ENCODE measurements at regions not wholly inside any gene's neighbourhood (a gene's known extent, or its start where the extent isn't known, plus 50 kb on each side); places are given as distances from the start of the nearest gene placed in this dataset.

- no peak overlapping the region for H3K4me2 ChIP-seq (ENCODE audit: low read depth, low read length)
- no peaks in the 10 kb centered on the region for H3K4me1 ChIP-seq (ENCODE audit: low read length)
- no peak overlapping the region for H3K9ac ChIP-seq (ENCODE audit: low read length)
- no peak for DNase-seq
- no peak overlapping the region for H3K27ac ChIP-seq (ENCODE audit: low read length)
- no peak overlapping the region for H3K4me3 ChIP-seq (ENCODE audit: low read length)
- H3K36me3 ChIP-seq (replicated peaks; ENCODE audit: insufficient read depth, low read length): no peaks in the 10 kb centered on the region
- H3F3A ChIP-seq (ENCODE audit: insufficient read depth, low read length): no peaks in the 10 kb centered on the region
- no peaks in the 10 kb centered on the region for H3K79me2 ChIP-seq (ENCODE audit: low read length)
- no peak for TF ChIP-seq EZH2 (optimal IDR thresholded peaks at IDR 0.05; ENCODE audit: low read depth, low read length)
- no peaks in the 10 kb centered on the region for H4K20me1 ChIP-seq (ENCODE audit: insufficient read depth, low read length)
- no peaks in the 10 kb centered on the region for H3K9me3 ChIP-seq (replicated peaks; ENCODE audit: insufficient read depth, low read length)
- no peak overlapping the region for H2AFZ ChIP-seq (ENCODE audit: low read length)
- no peaks in the 10 kb centered on the region for H3K9me2 ChIP-seq (replicated peaks; ENCODE audit: insufficient read depth, low read length)
- no peaks in the 10 kb centered on the region for H3K27me3 ChIP-seq (replicated peaks; ENCODE audit: insufficient read depth, low read length)
Observed at GRCh38 chr20:60341062-60341461, 382.8 kb downstream of the CDH26 start.

DNA sequence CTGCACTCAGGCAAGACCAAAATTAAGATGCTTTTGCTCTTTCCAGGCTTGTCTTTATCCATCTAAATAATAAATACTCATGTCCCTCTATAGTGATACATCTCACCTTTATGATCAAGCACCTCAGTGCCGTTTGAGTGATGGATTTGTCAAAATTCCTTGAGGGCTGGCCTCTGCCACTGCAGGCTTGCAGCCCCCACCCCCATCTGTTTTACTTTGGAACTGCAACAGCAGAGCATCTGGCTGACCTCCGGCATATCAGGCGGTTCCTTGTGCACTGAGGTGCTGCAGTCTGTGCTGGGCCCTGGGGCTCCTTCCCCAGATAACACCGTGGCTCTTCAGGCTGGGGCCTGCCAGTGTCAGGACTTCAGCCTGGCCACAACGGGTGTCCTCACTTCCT lies 386.9 kb downstream of the CDH26 start:
- Histone ChIP-seq H3K27me3 (replicated peaks; ENCODE audit: insufficient read depth, low read length) (no peaks in the 10 kb centered on the region), H3K79me2 (ENCODE audit: low read length) (no peaks in the 10 kb centered on the region), H4K20me1 (ENCODE audit: insufficient read depth, low read length) (no peaks in the 10 kb centered on the region), H3K9me2 (replicated peaks; ENCODE audit: insufficient read depth, low read length) (no peaks in the 10 kb centered on the region), H3K9me3 (replicated peaks; ENCODE audit: insufficient read depth, low read length) (no peaks in the 10 kb centered on the region), H3K9ac (ENCODE audit: low read length) (no peak overlapping the region), H3K4me2 (ENCODE audit: low read depth, low read length) (no peak overlapping the region), H3K27ac (ENCODE audit: low read length) (no peak overlapping the region), H3F3A (ENCODE audit: insufficient read depth, low read length) (no peaks in the 10 kb centered on the region), H3K4me1 (ENCODE audit: low read length) (no peaks in the 10 kb centered on the region), H3K4me3 (ENCODE audit: low read length) (no peak overlapping the region), H3K36me3 (replicated peaks; ENCODE audit: insufficient read depth, low read length) (no peaks in the 10 kb centered on the region), H2AFZ (ENCODE audit: low read length) (no peak overlapping the region)
- no peak for DNase-seq
- no peak for TF ChIP-seq EZH2 (optimal IDR thresholded peaks at IDR 0.05; ENCODE audit: low read depth, low read length)
- TF ChIP-seq EZH2phosphoT487 (IDR thresholded peaks at IDR 0.05; ENCODE audit: low read length): no peak
- TF ChIP-seq, protein P1, sequence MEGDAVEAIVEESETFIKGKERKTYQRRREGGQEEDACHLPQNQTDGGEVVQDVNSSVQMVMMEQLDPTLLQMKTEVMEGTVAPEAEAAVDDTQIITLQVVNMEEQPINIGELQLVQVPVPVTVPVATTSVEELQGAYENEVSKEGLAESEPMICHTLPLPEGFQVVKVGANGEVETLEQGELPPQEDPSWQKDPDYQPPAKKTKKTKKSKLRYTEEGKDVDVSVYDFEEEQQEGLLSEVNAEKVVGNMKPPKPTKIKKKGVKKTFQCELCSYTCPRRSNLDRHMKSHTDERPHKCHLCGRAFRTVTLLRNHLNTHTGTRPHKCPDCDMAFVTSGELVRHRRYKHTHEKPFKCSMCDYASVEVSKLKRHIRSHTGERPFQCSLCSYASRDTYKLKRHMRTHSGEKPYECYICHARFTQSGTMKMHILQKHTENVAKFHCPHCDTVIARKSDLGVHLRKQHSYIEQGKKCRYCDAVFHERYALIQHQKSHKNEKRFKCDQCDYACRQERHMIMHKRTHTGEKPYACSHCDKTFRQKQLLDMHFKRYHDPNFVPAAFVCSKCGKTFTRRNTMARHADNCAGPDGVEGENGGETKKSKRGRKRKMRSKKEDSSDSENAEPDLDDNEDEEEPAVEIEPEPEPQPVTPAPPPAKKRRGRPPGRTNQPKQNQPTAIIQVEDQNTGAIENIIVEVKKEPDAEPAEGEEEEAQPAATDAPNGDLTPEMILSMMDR (IDR thresholded peaks at IDR 0.05; ENCODE audit: low read length): no peak

- no peak overlapping the region for H2AFZ ChIP-seq (ENCODE audit: low read length)
- H3K9ac ChIP-seq (ENCODE audit: low read length): no peak overlapping the region
- no peaks in the 10 kb centered on the region for H3K9me2 ChIP-seq (replicated peaks; ENCODE audit: insufficient read depth, low read length)
- H3K27ac ChIP-seq (ENCODE audit: low read length): no peak overlapping the region
- H3K9me3 ChIP-seq (replicated peaks; ENCODE audit: insufficient read depth, low read length): no peaks in the 10 kb centered on the region
- no peaks in the 10 kb centered on the region for H4K20me1 ChIP-seq (ENCODE audit: insufficient read depth, low read length)
- H3K27me3 ChIP-seq (replicated peaks; ENCODE audit: insufficient read depth, low read length): no peaks in the 10 kb centered on the region
- no peak for DNase-seq
- H3K36me3 ChIP-seq (replicated peaks; ENCODE audit: insufficient read depth, low read length): no peaks in the 10 kb centered on the region
- no peak overlapping the region for H3K4me2 ChIP-seq (ENCODE audit: low read depth, low read length)
- H3F3A ChIP-seq (ENCODE audit: insufficient read depth, low read length): no peaks in the 10 kb centered on the region
- TF ChIP-seq, protein P1 (IDR thresholded peaks at IDR 0.05; ENCODE audit: low read length): no peak
- no peak for TF ChIP-seq EZH2 (optimal IDR thresholded peaks at IDR 0.05; ENCODE audit: low read depth, low read length)
- TF ChIP-seq EZH2phosphoT487 (IDR thresholded peaks at IDR 0.05; ENCODE audit: low read length): no peak
- H3K4me1 ChIP-seq (ENCODE audit: low read length): no peaks in the 10 kb centered on the region
- no peak overlapping the region for H3K4me3 ChIP-seq (ENCODE audit: low read length)
- H3K79me2 ChIP-seq (ENCODE audit: low read length): no peaks in the 10 kb centered on the region
Observed at GRCh38 chr20:60349418-60349817, 391.2 kb downstream of the CDH26 start.

DNA sequence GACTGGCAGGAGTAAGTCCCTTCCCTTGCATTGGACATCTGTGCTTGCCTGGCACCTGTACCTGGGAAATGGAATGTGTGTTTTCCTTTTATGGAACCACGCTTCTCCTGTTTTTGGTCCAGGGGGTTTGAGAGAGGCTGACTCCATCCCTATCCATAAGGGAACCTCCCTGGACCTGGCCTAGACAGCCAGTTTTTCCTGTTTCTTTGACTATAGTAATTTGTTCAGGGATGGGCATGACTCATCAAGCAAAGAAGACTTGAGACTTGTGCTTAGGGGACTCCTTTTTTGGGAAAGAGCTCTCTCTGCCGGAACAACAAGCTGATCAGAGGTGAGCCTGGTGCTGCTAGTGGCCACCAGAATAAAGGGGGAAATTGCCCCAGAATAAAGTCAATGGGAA lies 393.8 kb downstream of the CDH26 start:
- Histone ChIP-seq H3K36me3 (replicated peaks; ENCODE audit: insufficient read depth, low read length) (no peaks in the 10 kb centered on the region), H3K9ac (ENCODE audit: low read length) (no peak overlapping the region), H3K27me3 (replicated peaks; ENCODE audit: insufficient read depth, low read length) (no peaks in the 10 kb centered on the region), H3K9me2 (replicated peaks; ENCODE audit: insufficient read depth, low read length) (no peaks in the 10 kb centered on the region), H3K4me1 (ENCODE audit: low read length) (no peaks in the 10 kb centered on the region), H3K79me2 (ENCODE audit: low read length) (no peaks in the 10 kb centered on the region), H3K27ac (ENCODE audit: low read length) (no peak overlapping the region), H3K4me2 (ENCODE audit: low read depth, low read length) (no peak overlapping the region), H3K4me3 (ENCODE audit: low read length) (no peak overlapping the region), H2AFZ (ENCODE audit: low read length) (no peak overlapping the region), H4K20me1 (ENCODE audit: insufficient read depth, low read length) (no peaks in the 10 kb centered on the region), H3K9me3 (replicated peaks; ENCODE audit: insufficient read depth, low read length) (no peaks in the 10 kb centered on the region), H3F3A (ENCODE audit: insufficient read depth, low read length) (no peaks in the 10 kb centered on the region)
- DNase-seq: no peak
- TF ChIP-seq, protein P1 (IDR thresholded peaks at IDR 0.05; ENCODE audit: low read length): no peak
- TF ChIP-seq EZH2 (optimal IDR thresholded peaks at IDR 0.05; ENCODE audit: low read depth, low read length): no peak
- no peak for TF ChIP-seq EZH2phosphoT487 (IDR thresholded peaks at IDR 0.05; ENCODE audit: low read length)
